ENCODE measurements at regions not wholly inside any gene's neighbourhood (a gene's known extent, or its start where the extent isn't known, plus 50 kb on each side); places are given as distances from the start of the nearest gene placed in this dataset.

DNA sequence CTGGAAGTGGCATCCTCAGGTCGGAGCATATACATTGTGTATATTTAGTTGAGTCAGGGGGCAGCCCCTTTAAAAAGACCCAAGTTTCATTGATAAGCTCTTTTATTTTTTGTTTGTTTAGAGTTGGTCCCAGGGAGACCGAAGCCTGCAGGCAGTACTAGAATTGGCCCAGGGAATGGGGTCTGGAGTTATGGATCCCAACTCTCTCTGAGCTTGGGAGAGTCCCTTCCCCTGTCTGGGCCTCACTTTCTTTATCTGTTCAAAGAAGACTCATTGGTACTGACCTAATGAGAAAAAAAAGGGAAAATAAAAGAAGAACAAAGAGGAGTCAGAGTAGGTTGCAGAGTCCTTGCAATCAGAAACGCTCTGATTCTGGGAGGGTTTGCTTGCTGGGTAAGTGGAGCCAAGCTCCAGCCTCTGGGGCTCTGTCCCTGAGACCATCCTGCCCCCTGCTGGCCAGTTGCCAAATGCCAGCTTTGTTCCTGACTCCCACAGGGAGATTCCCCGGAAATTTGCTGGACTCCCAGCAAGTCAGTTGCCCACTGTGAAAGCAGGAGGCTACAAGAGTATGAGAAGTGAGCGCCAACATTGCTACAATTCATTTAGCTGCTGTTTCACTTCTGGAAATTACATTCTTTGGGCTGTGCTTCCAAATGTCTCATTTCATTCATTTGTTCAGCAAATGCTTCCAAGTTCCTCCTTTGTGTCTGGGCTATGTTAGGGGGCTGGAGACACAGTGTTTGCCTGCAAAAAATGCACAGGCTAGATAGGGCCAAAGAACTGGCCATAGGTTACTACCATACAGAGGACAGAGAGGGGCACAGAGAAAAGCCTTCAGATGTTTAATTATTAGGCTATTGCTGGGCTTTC lies 156.2 kb downstream of the MELK start:
- H3K36me3 ChIP-seq (replicated peaks in 1 of 2), result no peaks in the 10 kb centered on the region
- H3K27me3 ChIP-seq, result no peaks in the 10 kb centered on the region
- H3K4me3 ChIP-seq, result no peak overlapping the region
- intact Hi-C loops (cut with DNase I), result loop anchor here in 1 of 2 donors (5.0 kb wide), 1 partner anchor 132 kb away; no protein-coding TSS in a partner anchor
- DNase-seq, result peak; percentile 38 to 78 (median 71)
- no peak for TF ChIP-seq POLR2A (IDR thresholded peaks at IDR 0.05)
- TF ChIP-seq, protein P1, sequence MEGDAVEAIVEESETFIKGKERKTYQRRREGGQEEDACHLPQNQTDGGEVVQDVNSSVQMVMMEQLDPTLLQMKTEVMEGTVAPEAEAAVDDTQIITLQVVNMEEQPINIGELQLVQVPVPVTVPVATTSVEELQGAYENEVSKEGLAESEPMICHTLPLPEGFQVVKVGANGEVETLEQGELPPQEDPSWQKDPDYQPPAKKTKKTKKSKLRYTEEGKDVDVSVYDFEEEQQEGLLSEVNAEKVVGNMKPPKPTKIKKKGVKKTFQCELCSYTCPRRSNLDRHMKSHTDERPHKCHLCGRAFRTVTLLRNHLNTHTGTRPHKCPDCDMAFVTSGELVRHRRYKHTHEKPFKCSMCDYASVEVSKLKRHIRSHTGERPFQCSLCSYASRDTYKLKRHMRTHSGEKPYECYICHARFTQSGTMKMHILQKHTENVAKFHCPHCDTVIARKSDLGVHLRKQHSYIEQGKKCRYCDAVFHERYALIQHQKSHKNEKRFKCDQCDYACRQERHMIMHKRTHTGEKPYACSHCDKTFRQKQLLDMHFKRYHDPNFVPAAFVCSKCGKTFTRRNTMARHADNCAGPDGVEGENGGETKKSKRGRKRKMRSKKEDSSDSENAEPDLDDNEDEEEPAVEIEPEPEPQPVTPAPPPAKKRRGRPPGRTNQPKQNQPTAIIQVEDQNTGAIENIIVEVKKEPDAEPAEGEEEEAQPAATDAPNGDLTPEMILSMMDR (IDR thresholded peaks at IDR 0.05), result peak; percentile 18 to 53 (median 44)
- no peak overlapping the region for H3K27ac ChIP-seq
- WGBS, 4 donors, result 43 to 49% (median 47%) methylated on average over 5 of the region's 5 CpGs
- H3K9me3 ChIP-seq (replicated peaks in 1 of 3), result no peaks in the 10 kb centered on the region
- no peaks in the 10 kb centered on the region for H3K4me1 ChIP-seq (replicated peaks in 1 of 2)

DNA sequence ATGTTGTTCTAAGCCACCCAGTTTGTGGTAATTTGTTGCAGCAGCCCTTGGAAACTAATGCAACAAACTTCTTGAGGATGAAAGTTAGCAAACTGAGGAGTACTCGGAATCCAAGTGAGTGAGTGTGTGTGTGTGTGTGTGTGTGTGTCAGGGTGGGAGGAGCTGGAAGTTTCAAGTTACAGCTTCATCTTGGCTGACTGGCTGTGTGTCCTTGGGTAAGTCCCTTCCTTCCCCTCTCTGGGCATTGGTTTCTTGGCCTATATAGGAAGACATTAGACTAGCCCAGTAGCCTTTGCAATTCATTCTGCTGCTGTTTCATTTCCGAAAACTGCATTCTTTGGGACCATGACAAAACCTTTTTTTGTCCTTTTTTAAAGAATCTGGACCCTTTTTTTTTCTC lies 157.2 kb downstream of the MELK start:
- no peak for DNase-seq
- TF ChIP-seq, protein P1 (IDR thresholded peaks at IDR 0.05), result no peak
- no peak for TF ChIP-seq POLR2A (IDR thresholded peaks at IDR 0.05)
- 68 to 86% (median 76%) methylated on average over 2 of the region's 2 CpGs for WGBS, 4 donors

DNA sequence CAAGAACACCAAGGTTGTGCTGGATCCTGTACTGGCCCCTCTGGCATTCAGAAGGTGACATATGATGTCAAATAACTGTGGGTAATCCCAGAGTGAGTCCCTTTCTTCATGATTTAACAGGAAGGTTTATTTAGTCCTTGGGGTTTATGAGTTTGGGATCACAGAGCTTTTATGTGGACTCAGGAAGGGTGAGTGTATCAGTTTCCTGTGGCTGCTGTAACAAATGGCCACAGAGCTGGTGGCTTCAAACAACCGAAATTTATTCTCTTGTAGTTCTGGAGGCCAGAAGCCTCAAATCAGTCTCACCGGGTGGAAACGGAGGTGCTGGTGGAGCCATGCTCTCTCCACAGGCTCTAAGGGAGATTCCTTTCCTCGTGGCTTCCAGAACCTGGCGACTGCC lies 157.7 kb downstream of the MELK start:
- Histone ChIP-seq H3K4me1 (replicated peaks in 1 of 2) (no peaks in the 10 kb centered on the region), H3K36me3 (replicated peaks in 1 of 2) (no peaks in the 10 kb centered on the region), H3K27me3 (no peaks in the 10 kb centered on the region), H3K4me3 (no peak overlapping the region), H3K9me3 (replicated peaks in 1 of 3) (no peaks in the 10 kb centered on the region), H3K27ac (no peak overlapping the region)
- no peak for DNase-seq
- TF ChIP-seq, protein P1 (IDR thresholded peaks at IDR 0.05), result no peak
- TF ChIP-seq POLR2A (IDR thresholded peaks at IDR 0.05), result no peak
- 72 to 88% (median 87%) methylated on average over 5 of the region's 5 CpGs for WGBS, 4 donors
- intact Hi-C loops (cut with DNase I), result no loop called here

More for the DNA sequence above, 157.2 kb downstream of the MELK start:
- intact Hi-C loops (cut with DNase I), result loop anchor here in 1 of 2 donors (5.0 kb wide), 1 partner anchor 133 kb away; no protein-coding TSS in a partner anchor
- H3K4me1 ChIP-seq (replicated peaks in 1 of 2), result no peaks in the 10 kb centered on the region
- no peaks in the 10 kb centered on the region for H3K9me3 ChIP-seq (replicated peaks in 1 of 3)
- no peaks in the 10 kb centered on the region for H3K27me3 ChIP-seq
- H3K36me3 ChIP-seq (replicated peaks in 1 of 2), result no peaks in the 10 kb centered on the region
- H3K27ac ChIP-seq, result no peak overlapping the region
- H3K4me3 ChIP-seq, result no peak overlapping the region

DNA sequence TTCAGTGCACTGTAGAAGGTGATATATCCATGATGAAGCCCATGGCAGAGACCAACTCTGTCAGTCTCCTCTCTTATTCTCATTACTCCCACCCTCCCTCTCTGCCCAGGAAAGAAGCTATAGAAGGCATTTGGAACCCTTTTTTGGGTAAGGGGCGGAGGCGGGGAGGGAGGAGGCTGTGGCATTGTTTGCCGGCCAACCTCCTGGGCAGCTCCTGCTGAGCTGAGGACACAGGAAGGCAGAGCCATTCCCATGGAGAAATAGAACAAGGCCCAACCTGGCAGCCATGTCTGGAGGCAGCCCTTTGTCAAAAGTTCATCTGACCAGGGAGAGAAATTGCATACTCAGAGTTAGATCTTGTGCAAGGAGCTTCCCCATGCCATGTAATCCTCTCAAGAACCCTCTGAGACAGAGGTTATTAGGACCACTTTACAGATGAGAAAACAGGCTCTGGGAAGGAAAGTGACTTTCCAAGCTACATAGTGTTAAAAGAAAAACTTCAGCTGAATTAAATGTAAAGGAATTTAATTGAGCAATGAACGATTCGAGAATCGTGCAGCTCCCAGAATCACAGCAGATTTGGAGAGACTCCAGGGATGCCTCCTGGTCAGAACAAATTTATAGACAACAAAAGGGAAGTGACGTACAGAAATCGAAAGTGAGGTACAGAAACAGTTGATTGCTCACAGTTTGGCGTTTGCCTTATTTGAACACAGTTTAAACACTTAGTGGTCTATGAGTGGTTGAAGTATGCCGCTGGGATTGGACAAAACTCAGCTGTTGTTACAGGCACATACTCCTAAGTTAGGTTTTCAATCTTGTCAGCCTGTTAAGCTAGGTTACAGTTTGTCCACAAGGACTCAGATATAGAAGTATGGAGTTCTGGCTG lies 158.6 kb downstream of the MELK start:
- H3K36me3 ChIP-seq (replicated peaks in 1 of 2), result no peaks in the 10 kb centered on the region
- no peak for DNase-seq
- intact Hi-C loops (cut with DNase I), result no loop called here
- no peak overlapping the region for H3K27ac ChIP-seq
- TF ChIP-seq, protein P1 (IDR thresholded peaks at IDR 0.05), result no peak
- TF ChIP-seq POLR2A (IDR thresholded peaks at IDR 0.05), result no peak
- no peaks in the 10 kb centered on the region for H3K9me3 ChIP-seq (replicated peaks in 1 of 3)
- 64 to 79% (median 75%) methylated on average over 10 of the region's 10 CpGs for WGBS, 4 donors
- H3K4me1 ChIP-seq (replicated peaks in 1 of 2), result no peaks in the 10 kb centered on the region
- no peak overlapping the region for H3K4me3 ChIP-seq
- no peaks in the 10 kb centered on the region for H3K27me3 ChIP-seq

Data from adrenal gland (tissue), 9 donors.